Hematopoietic multipotent progenitor cell treated with erythropoietin and hydrocortisone succinate and interleukin-3 and kit ligand, for 4 days (in vitro differentiated cells): ENCODE measurements at regions not wholly inside any gene's neighbourhood (a gene's known extent, or its start where the extent isn't known, plus 50 kb on each side); places are given as distances from the start of the nearest gene placed in this dataset.

Experiments
- DNase-seq: peaks from one replicate; pipeline ENCODE4 v3.0.0-alpha.2; 2015

- no peak for DNase-seq
Measured at GRCh38 chr1:212225871-212226302, 59.3 kb upstream of the PPP2R5A start.

GRCh38 chr1:212226467-212226866 lies 58.7 kb upstream of the PPP2R5A start:
- DNase-seq: no peak

GRCh38 chr1:212228076-212228475 lies 57.1 kb upstream of the PPP2R5A start:
- no peak for DNase-seq

- DNase-seq: no peak
Measured at GRCh38 chr1:212228591-212229119, 56.6 kb upstream of the PPP2R5A start.

- no peak for DNase-seq
Measured at GRCh38 chr1:212229654-212230053, 55.6 kb upstream of the PPP2R5A start.

GRCh38 chr1:212230329-212230728 lies 54.9 kb upstream of the PPP2R5A start:
- no peak for DNase-seq

- no peak for DNase-seq
Measured at GRCh38 chr1:212231372-212231771, 53.8 kb upstream of the PPP2R5A start.

GRCh38 chr1:212232090-212232489 lies 53.1 kb upstream of the PPP2R5A start:
- peak; percentile 31 for DNase-seq

GRCh38 chr1:212233321-212233720 lies 51.9 kb upstream of the PPP2R5A start:
- DNase-seq: no peak

GRCh38 chr1:212234431-212235395 lies 50.5 kb upstream of the PPP2R5A start:
- DNase-seq: peak; percentile 83
